Chondrocyte (in vitro differentiated cells): ENCODE measurements at regions not wholly inside any gene's neighbourhood (a gene's known extent, or its start where the extent isn't known, plus 50 kb on each side); places are given as distances from the start of the nearest gene placed in this dataset.

Experiments
- DNase-seq: peaks from one replicate; pipeline ENCODE4 v3.0.0; 2021; ENCODE audit warnings: mixed read lengths, low spot score
- H3K27ac Mint-ChIP-seq: one replicate; pipeline ENCODE4 v1.8.0; 2021; ENCODE audit warnings: mild to moderate bottlenecking, moderate library complexity, mixed read lengths; ENCODE audit not compliant: unreplicated experiment
- H3K27me3 Mint-ChIP-seq: 2 replicates; pipeline ENCODE4 v1.8.0; 2021; ENCODE audit warnings: low read depth, mixed read lengths
- H3K36me3 Mint-ChIP-seq: 2 replicates; pipeline ENCODE4 v1.8.0; 2021; ENCODE audit warnings: low read depth, mixed read lengths
- H3K4me1 Mint-ChIP-seq: 2 replicates; pipeline ENCODE4 v1.8.0; 2021; ENCODE audit warnings: low read depth, mild to moderate bottlenecking, mixed read lengths
- H3K4me3 Mint-ChIP-seq: one replicate; pipeline ENCODE4 v1.8.0; 2021; ENCODE audit warnings: mild to moderate bottlenecking, moderate library complexity, mixed read lengths; ENCODE audit not compliant: unreplicated experiment
- H3K9me3 Mint-ChIP-seq: 2 replicates; pipeline ENCODE4 v1.8.0; 2021; ENCODE audit warnings: low read depth, mixed read lengths
- TF ChIP-seq, protein P1 (sequence below): fragments of 200-600 bp; sonication (generic); IDR thresholded peaks from 2 replicates; pipeline ENCODE4 v1.5.0; 2021; ENCODE audit warnings: antibody characterized with exemption, mild to moderate bottlenecking, moderate library complexity

- H3K36me3 Mint-ChIP-seq = no peaks in the 10 kb centered on the region
- DNase-seq = no peak
- TF ChIP-seq, protein P1, sequence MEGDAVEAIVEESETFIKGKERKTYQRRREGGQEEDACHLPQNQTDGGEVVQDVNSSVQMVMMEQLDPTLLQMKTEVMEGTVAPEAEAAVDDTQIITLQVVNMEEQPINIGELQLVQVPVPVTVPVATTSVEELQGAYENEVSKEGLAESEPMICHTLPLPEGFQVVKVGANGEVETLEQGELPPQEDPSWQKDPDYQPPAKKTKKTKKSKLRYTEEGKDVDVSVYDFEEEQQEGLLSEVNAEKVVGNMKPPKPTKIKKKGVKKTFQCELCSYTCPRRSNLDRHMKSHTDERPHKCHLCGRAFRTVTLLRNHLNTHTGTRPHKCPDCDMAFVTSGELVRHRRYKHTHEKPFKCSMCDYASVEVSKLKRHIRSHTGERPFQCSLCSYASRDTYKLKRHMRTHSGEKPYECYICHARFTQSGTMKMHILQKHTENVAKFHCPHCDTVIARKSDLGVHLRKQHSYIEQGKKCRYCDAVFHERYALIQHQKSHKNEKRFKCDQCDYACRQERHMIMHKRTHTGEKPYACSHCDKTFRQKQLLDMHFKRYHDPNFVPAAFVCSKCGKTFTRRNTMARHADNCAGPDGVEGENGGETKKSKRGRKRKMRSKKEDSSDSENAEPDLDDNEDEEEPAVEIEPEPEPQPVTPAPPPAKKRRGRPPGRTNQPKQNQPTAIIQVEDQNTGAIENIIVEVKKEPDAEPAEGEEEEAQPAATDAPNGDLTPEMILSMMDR = no peak
- peaks cover 4% of the 10 kb centered on the region for H3K27me3 Mint-ChIP-seq
- H3K9me3 Mint-ChIP-seq = no peaks in the 10 kb centered on the region
- H3K4me1 Mint-ChIP-seq = no peaks in the 10 kb centered on the region
- H3K4me3 Mint-ChIP-seq = no peak overlapping the region
- H3K27ac Mint-ChIP-seq = no peak overlapping the region
These were observed 294.6 kb upstream of the POU3F2 start for GRCh38 chr6:98539741-98540140.

GRCh38 chr6:98546376-98546775, 288.0 kb upstream of the POU3F2 start:
- no peak for DNase-seq
- no peak overlapping the region for H3K27ac Mint-ChIP-seq
- H3K9me3 Mint-ChIP-seq = no peaks in the 10 kb centered on the region
- H3K36me3 Mint-ChIP-seq = no peaks in the 10 kb centered on the region
- TF ChIP-seq, protein P1 = no peak
- no peaks in the 10 kb centered on the region for H3K4me1 Mint-ChIP-seq
- peaks cover 5% of the 10 kb centered on the region for H3K27me3 Mint-ChIP-seq
- H3K4me3 Mint-ChIP-seq = no peak overlapping the region

DNA sequence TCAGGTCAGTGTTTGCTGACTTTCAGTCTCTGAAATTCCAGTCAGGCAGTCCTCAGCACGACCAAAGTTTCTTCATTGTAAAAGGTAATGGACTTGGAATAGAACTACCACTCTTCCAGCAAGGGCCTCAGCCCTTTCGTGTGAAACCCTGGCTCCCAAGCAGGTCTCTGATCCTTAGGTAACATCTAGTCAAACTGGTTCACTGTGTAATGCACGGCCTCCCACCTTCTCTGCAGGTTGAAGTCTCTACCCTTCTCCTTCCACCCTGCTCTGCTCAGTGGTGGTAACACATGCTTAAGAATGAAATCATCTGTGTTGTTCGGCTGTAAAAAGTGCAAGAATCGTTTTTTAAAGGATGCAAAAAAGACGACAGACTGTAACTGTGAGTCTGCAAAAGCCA, 287.2 kb upstream of the POU3F2 start:
- Mint-ChIP-seq H3K9me3 (no peaks in the 10 kb centered on the region), H3K4me1 (no peaks in the 10 kb centered on the region), H3K27me3 (peaks cover 5% of the 10 kb centered on the region), H3K36me3 (no peaks in the 10 kb centered on the region), H3K27ac (no peak overlapping the region), H3K4me3 (no peak overlapping the region)
- DNase-seq = no peak
- TF ChIP-seq, protein P1 = no peak

DNA sequence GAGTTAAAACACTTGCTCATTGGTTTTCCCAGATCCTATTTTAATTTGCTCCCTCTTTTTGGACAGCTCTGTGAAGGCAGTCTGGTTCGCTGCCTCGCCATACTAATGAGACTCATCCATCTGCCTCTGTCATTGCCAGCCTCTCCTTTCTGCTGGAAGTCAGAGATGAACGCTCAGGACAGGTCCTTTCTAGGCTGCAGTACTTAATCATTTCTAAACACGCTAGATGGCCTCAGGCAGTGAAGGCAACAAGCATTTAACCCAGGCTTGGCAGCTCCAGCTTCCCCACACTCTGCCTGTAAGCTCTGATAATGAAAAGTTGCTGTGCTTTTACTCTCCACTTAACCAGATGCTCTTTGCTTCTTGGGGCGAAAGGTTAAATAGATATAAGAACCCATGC, 286.7 kb upstream of the POU3F2 start:
- no peak for DNase-seq
- Mint-ChIP-seq H3K27me3 (peaks cover 5% of the 10 kb centered on the region), H3K4me1 (no peaks in the 10 kb centered on the region), H3K36me3 (no peaks in the 10 kb centered on the region), H3K27ac (no peak overlapping the region), H3K4me3 (no peak overlapping the region), H3K9me3 (no peaks in the 10 kb centered on the region)
- TF ChIP-seq, protein P1 = no peak

GRCh38 chr6:98548301-98548700, 286.1 kb upstream of the POU3F2 start:
- H3K27ac Mint-ChIP-seq = no peak overlapping the region
- H3K9me3 Mint-ChIP-seq = no peaks in the 10 kb centered on the region
- TF ChIP-seq, protein P1 = no peak
- no peak for DNase-seq
- H3K4me1 Mint-ChIP-seq = no peaks in the 10 kb centered on the region
- H3K36me3 Mint-ChIP-seq = no peaks in the 10 kb centered on the region
- H3K27me3 Mint-ChIP-seq = peaks cover 6% of the 10 kb centered on the region
- no peak overlapping the region for H3K4me3 Mint-ChIP-seq
